ENCODE measurements at regions not wholly inside any gene's neighbourhood (a gene's known extent, or its start where the extent isn't known, plus 50 kb on each side); places are given as distances from the start of the nearest gene placed in this dataset.
A peak's percentile ranks its signal among the peaks of the same experiment; 100 is the strongest.

DNA sequence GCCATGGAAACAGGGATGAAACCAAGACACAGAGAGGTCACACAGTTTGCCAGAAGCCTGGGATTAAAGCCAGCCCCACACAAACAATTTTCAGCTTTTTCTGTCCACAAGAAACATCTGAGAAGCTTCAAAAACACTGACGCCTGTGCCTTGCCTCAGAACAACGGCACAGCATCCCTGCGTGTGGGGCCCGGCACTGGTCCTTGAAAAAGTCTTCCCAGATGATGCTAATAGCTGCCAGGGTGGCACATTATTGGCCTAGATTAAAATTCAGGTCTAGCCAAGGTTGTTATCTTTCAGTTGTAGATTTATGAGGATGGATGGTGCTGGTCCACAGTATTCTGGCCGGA is 321.4 kb downstream of the HAPSTR1 start:
- DNase-seq = no peak

DNA sequence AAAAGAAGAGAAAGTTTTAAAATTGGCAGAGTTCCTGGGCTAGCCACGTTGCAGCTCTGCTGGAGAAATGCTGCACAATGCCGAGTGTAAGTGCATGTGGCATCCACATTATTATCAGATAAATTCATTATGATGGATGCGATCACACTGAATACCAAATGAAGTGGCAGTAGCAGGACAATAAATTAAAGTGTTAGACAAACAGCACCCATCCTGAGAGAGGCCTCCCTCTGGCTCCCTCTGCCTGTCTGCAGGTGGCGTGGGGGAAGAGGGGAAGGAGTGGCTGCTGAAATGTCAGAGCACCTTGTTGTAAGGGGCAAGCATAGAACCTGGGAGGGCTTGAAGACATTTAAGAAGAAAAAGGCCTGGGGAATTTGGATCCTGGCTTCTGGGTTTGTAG is 324.1 kb downstream of the HAPSTR1 start:
- no peak for DNase-seq

DNA sequence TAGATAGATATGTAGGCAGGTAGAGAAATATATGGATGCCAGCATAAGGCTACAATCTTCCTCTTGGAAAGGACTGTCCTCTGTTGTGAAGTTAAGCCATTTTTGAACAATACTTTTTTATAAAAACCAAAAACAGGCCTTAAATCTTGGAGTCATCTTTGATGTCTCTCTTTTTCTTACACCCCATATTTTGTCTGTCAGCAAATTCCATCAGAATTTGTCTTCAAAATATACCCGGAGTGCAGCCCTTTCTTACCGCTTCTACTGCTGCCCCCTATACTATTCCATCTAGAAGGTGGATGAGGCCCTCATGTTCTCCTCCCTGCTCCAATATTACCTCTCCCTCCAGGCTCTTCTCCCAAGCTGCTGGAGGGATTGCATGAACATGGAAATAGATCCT is 326.5 kb downstream of the HAPSTR1 start:
- DNase-seq = no peak

DNA sequence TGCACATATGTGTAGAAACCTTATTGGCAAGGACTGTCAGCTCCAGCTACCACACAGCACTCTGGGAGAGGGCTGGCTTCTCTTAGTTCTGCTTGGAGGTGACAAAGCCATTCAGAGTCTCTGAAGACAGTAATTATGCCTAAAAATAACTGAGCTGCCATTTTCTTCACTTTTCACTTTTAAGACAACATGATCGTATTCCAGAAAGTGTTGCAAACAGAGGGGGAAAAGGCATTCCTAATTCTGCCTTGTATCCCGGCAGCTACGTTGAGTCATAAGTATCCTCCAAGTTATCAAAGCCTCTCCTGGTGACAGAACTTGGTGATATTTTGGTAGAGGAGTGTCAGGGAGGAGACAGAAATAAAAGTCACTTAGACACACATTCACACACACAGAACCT is 327.7 kb downstream of the HAPSTR1 start:
- no peak for DNase-seq

DNA sequence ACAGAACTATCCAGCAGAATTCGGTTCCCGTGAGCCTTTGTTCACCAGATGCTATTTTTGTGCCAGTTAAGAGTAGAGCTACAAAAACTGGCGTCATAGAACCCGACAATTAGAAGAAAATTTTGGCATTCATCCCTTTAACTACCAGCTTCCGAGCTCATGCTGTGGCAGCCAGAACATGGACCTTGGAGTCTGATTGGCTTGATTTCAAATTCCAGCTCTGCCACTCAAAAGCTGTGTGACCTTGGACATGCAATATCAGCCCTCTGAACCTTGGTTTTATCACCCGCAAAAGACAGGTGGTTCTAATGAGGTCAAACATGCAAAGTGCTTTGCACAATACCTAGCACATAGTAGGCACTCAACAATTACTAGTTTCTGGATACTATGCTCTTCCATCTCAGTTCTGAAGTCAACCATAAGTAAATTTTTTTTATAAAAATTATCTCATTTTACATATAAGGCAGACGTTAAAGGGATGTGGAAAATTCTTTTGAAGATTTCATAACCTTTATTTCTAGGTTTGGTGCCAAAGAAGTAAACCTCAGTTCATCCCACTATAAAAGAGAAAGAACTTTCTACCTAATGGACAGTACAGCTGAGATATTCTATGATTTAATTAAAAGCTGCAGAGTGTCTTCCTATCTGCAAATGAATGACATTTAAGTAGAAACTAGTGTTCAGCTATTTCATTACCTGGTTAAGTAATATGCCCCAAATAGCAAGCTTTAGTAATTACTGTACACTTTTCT is 331.5 kb downstream of the HAPSTR1 start:
- no peak for DNase-seq

DNA sequence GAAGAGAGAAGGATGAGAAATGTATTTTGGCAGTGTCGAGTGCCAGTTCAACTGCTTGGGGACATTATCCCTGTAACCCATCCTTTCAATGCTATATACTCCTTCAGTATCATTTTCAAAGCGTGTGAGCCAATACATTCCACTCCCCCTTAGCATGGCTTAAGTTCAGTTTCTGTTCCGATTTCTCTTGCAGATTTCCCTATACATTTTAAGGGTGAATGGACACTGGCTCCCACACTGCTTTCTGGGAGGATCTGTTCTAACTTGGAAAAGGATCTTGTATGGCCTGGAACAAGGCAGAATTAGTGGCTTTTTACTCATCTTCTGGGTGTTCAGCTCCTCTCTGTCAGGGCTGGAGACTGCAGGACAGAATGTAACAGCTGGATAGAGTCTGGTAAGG is 333.8 kb downstream of the HAPSTR1 start:
- DNase-seq = peak; percentile 35

DNA sequence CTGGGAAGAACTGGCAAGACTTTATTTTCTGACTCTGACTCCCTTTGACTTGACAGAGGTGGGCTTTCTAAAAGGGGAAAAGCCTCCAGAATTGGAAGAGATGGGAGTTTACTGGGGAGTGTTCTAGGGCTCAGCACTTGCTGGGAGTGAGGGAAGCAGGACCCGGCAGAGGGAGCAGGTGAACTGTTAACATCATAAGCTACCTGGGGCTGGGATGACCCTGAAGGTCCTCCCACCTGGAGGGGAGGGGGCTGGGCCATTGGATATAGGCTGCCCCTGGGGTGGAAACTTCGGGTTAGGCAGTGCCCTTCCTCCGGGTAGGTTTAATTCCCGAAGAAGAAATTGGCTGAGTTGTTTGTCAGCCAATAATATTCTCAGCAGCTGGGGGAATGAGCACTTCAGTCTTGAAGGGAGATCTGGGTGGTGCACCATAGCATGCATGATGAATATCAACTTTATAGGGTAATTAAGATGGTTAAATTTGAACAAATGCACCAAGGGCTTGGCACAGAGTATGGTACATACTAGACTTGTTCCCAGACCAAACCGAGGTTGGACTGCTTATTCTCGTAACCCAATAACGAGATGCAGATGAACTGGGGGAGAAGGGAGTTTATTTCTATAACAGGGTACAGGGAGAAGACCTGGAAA is 337.0 kb downstream of the HAPSTR1 start:
- no peak for DNase-seq

DNA sequence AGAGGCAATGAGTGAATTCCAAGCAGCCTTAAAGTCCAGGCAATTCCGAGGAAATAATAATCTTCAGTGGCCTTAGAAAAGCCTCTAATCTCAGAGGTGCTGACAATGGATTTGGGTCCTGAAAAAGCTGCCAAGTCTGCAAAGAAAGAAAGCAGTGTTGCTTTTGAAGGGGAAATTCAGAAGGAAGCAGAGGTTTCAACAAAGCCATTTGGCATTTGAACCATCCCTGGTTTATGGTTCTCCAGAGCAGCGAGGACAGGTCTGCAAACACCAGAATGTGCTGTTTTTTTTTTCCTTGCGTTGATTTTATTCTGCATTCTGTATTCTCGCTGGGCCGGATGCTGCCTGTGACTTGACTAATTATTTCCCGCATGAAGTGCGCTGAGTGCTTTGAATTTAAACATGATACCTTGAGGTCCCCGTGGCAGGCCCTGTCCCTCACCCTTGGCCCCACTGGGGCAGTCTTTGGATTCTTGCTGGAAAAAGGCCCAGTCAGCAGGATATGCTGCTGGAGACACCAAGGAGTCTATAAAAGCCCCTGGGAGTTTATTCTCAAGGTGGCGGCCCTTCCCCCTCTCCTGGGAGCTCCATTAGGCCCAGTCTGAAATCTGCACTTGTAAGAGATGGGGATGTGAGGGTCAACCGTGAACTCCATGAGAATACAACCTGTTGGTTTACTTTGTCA is 338.3 kb downstream of the HAPSTR1 start:
- DNase-seq = no peak

DNA sequence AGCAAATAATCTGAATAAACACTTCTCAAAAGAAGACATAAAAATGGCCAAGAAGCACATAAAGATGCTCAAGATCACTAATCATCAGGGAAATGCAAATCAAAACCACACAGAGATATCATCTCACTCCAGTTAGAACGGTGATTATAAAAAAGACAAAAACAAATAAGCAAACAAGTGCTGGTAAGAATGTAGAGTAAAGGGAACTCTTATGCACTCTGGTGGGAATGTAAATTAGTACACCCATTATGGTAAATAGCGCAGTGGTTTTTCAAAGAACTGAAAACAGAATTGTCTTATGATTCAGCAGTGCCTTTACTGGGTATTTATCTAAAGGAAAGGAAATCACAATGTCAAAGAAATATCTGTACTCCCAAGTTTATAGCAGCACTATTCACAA is 343.2 kb downstream of the HAPSTR1 start:
- no peak for DNase-seq

DNA sequence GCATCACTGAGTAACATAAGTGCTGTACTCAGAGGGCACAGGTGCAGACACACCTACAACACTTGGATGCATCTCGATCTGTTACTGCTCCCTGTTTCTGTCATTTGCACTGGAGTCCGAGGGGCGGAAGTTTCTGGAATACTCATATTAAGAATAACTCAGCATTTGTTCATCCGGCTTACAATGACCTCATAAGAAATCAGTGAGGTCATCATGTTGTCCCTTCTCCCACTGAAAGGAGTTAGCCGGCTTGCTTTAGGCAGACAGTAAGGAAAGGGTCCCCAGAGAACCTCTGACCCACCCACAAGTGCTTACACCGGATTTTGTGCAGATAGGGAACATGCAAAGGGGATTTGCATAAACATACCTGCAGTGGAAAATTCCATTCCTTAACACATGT is 344.7 kb downstream of the HAPSTR1 start:
- no peak for DNase-seq

DNA sequence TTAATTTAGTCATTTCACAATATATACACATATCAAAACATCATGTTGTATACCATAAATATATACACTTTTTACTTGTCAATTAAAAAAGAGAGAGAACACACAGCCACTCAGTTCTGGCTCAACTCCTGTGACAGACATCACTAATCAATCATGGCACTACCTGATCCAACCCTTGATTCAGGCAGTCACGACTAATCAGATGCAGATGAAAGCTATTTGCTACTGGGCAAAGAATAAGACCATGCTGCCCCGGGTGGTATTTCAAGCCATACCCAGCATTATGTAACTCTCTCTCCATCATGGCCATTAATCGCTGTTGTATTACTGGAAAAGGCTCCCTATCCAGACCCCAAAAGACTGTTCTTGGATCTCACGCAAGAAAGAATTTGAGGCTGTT is 345.7 kb downstream of the HAPSTR1 start:
- no peak for DNase-seq

DNA sequence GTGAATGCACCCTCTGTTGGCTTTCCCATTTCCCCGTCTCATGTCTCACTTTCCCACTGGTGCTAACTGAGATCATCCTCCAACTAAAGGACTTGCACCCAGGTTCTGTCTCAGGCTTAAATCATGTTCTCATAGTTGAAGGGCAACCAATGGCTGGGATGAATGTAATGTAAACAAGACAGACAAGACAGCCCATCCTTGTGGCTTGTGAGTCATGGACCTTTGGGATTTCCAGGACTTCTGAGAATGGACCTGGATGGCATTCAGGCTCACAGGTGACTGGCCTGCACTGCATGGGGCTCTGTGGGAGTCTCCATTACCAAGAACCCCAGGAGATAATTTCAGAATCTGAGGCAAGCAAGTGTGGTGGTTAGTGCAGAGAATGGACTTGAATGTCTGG is 347.5 kb downstream of the HAPSTR1 start:
- DNase-seq = no peak

DNA sequence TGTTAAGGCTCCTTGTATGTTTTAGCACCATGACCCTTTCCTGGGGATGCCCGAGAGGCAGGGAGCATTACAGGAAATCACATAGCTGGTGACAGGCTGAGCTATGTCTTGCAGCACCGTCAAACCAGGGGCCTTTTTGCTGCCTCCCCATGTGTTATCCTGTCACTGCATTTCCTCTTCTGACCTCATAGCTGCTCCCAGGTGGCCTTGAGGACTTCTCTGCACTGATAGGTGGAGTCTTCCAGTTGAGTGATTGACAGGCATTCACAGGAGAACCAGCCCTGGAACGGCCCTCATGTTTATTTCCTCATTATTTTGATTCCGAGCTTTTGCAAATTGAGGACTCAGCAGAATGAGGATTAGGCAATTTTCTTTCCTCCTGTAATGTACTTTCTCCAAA is 349.6 kb downstream of the HAPSTR1 start:
- no peak for DNase-seq

DNA sequence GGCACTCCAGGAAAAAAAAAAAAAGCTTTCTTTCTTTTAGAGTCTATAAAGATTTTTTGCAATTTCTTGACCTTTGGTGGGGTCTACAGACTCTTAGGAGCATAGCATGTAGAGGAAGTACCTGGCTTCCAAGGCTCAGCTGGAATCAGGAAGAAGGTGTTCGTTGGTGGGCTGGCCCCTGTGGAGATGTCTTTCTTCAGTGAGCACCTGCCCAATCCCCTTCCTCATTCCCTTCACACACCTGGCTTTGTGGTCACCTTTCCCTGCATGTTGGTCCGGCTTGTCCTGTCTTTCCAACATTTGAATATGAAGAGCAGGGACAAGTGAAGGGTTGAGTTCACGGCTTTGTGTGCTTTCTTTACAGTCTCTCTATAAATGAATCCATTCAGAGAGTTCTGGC is 352.4 kb downstream of the HAPSTR1 start:
- no peak for DNase-seq

DNA sequence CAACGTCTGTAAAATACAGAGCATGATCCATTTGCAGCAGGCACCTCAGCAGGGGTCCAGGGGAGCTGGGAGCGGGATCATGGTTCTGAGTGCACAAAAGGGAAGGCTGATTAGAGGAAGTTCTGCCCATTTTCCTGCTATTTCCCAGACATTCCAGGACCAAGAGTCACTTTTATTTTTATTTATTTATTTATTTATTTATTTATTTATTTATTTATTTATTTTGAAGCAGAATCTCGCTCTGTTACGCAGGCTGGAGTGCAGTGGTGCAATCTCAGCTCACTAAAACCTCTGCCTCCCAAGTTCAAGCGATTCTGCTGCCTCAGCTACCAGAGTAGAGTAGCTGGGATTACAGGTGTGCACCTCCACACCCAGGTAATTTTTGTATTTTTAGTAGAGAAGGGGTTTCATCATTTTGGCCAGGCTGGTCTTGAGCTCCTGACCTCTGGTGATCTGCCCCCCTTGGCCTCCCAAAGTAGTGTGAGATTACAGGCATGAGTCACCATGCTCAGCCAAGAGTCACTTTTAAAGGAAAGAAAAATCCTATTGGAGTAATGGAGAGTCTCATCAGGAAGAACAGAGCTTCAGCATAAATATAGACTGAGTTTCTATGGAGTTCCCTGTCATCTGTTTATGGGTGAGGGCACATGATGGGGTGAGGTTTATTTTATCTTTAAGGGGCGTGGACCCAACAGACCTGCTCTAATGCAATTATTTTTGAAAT is 355.2 kb downstream of the HAPSTR1 start:
- no peak for DNase-seq

DNA sequence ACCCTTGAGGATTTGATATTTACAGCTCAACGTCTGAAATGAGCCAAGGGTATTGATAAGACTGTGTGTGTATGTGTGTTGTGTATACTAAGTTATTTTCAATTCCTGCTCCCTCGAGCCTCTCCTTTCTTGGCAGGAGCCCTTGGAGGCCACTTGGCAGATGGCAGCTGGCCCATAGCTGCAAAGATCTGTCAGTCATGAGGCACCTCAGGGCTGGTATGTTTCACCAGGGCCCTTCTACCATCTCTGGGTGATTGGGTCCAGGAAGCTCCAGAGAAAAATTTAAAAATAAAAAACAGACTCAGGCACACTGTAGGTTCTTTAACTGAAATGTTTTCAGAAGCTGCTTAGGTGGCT is 355.7 kb downstream of the HAPSTR1 start:
- DNase-seq = no peak

DNA sequence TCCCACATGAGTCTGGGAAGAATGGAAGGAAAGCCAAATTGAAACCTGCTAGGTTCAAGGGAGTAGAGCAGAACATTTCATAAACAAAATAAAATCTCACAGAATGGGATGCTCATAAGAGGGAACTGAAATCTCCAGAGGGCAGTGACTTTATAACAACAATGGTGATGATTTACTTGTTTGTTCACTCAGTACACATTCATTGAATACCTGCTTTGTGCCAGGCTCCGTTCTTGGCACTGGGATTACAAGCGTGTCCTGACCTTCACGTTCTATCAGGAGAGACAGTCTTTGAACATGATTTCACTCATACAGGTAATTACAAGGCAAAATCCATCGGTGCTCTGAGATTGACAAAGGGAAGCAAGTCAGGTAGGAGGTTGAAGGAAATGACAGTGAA is 356.3 kb downstream of the HAPSTR1 start:
- no peak for DNase-seq

DNA sequence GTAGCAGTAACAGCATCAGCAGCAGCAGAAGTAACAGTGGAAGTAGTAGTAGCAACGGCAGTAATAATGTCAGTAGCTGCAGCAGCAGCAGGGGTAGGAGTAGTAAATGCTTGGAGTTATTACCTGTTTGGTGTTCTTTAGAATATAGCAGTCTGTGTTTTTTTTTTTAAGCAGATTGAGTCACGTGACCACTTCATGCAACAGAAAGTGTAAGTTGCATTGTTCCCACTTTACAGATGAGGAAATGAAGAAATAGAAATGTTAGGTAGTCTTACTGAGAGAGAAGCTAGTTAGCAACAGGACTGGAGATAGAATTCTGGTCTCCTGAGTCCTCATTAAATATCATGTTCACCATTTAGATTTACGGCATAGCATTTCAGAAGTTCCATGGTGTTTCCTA is 358.2 kb downstream of the HAPSTR1 start:
- no peak for DNase-seq

DNA sequence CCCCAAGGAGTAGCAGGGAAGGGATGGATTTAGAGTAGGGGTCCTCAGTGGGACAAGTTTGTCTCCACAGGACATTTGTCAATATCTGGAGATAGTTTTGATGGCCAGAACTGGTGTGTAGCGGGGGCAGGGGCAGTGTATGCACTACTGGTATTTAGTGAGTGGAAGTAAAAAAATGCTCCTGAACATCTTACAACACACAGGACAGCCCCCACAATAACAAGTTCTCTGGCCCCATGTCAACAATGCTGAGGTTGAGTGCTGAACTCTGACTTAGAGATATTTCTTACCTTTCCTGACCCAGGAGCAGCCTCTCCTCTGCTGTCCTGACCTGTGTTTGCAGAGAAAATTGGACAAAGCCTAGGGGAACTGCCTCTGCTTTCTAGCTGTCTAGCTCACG is 365.8 kb downstream of the HAPSTR1 start:
- no peak for DNase-seq

DNA sequence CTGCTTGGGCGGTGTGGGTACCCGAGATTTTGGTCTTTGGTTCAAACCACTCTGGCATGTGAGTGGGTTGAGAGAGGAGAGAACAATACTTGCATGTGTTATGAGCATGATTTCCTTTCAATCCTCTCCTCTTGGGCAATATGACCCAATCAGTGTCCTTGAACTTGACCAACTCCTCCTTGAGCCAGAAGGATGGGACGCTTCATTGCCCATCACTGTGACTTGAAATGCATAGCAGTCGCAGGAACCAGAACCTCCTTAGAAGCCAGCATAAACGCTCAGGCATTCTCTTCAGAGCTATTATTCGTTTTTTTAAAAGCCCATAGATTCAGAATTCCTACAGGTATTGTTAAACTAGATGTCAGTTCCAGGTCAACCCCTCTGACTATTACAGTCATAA is 367.4 kb downstream of the HAPSTR1 start:
- no peak for DNase-seq

DNA sequence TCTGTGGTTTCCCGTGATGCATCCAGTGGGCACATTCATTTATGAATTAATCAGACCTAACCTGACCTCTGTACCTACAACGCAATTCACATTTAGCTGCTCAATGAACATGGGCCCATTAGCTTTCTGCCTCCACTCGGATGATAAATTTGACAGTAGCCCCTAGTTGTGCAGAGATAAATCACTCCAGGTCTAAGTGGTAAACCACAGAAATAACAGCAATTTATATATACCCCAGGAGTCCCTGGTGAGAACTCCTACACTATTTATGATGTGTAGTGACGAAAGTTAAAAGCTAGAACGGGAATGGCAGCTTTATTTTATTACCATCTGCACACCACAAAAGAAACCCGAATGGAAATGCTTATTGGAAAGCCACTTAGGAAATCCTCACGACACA is 371.5 kb downstream of the HAPSTR1 start:
- no peak for DNase-seq

DNA sequence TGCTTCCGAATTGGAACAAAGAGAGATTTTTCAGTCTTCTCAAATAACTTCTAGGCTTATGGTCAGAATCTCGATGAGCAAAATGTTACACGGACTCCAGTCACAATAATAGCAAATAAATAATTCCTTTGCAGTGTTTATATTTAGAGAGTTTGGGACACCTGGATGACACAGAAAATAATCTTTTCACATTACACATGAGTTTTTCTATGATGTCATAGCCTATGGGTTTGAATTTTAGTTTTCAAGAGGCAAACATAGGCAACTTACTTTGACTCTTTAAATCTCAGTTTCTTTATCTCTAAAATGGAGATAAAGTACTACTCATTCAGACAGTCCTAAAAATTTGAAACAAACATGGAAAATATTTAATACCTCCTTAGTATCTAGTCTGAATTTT is 372.0 kb downstream of the HAPSTR1 start:
- DNase-seq = no peak

DNA sequence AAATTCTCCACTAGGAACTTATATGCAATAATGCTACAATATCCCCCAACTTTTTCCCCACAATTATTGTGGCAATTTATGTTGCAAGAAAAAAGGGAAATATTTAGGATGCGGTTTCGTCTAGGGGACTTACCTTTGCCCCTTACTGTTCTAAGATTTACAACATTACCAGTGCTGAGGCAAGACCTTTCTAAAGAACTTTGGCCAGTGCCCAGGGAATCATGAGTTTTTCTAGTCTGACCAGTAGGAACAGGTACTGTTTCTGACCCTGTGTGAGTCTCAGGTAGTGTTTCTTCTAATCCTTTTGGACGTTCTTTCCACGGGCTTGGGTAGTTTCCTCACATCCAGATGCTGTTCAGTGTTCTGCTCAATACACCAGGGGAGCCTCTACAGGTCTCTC is 373.7 kb downstream of the HAPSTR1 start:
- no peak for DNase-seq

Data from renal pelvis (tissue), 1 donor.